DOHH2 (cell line): ENCODE measurements at regions not wholly inside any gene's neighbourhood (a gene's known extent, or its start where the extent isn't known, plus 50 kb on each side); places are given as distances from the start of the nearest gene placed in this dataset.
"Not testable (repeated sequence)": the region's sequence is repeated elsewhere in the genome, so short reads cannot be mapped to it uniquely, and the experiment has no call there.

Experiments used
- H3F3A ChIP-seq: fragments of 200-600 bp; sonication (generic), shearing (Covaris generic); 2 replicates; pipeline ENCODE4 v1.6.0; 2016; ENCODE audit warnings: antibody characterized with exemption, mild to moderate bottlenecking; ENCODE audit not compliant: control insufficient read depth, insufficient read depth
- H3K27ac ChIP-seq: fragments of 200-600 bp; sonication (generic); 2 replicates; pipeline ENCODE4 v1.5.1; 2014; ENCODE audit warnings: low read depth, mild to moderate bottlenecking, low read length, moderate library complexity
- H3K27me3 ChIP-seq: fragments of 200-600 bp; sonication (generic); 2 replicates; pipeline ENCODE4 v1.6.1; 2014; ENCODE audit warnings: mild to moderate bottlenecking, low read length, mixed read lengths; ENCODE audit not compliant: control insufficient read depth
- H3K36me3 ChIP-seq: fragments of 200-600 bp; sonication (generic); 2 replicates; pipeline ENCODE4 v1.6.1; 2014; ENCODE audit warnings: mild to moderate bottlenecking, low read length, moderate library complexity, mixed read lengths; ENCODE audit not compliant: control insufficient read depth
- H3K4me1 ChIP-seq: fragments of 200-600 bp; sonication (generic); 2 replicates; pipeline ENCODE4 v1.6.1; 2014; ENCODE audit warnings: mild to moderate bottlenecking, low read length, mixed read lengths; ENCODE audit not compliant: control insufficient read depth
- H3K4me2 ChIP-seq: fragments of 200-600 bp; sonication (generic); 2 replicates; pipeline ENCODE4 v1.6.0; 2014; ENCODE audit warnings: mild to moderate bottlenecking, low read length, moderate library complexity
- H3K4me3 ChIP-seq: fragments of 200-600 bp; sonication (generic); 2 replicates; pipeline ENCODE4 v1.5.1; 2014; ENCODE audit warnings: mild to moderate bottlenecking, low read length, mixed read lengths
- H3K79me2 ChIP-seq: fragments of 200-600 bp; sonication (generic); 2 replicates; pipeline ENCODE4 v1.6.1; 2014; ENCODE audit warnings: mild to moderate bottlenecking, low read length, mixed read lengths; ENCODE audit not compliant: control insufficient read depth
- H3K9me2 ChIP-seq: fragments of 200-600 bp; sonication (generic); replicated peaks from 2 replicates; pipeline ENCODE4 v1.6.1; 2014; ENCODE audit warnings: mild to moderate bottlenecking, low read length, mixed read lengths; ENCODE audit not compliant: control insufficient read depth
- H3K9me3 ChIP-seq: fragments of 200-600 bp; sonication (generic); 2 replicates; pipeline ENCODE4 v1.6.1; 2014; ENCODE audit warnings: antibody characterized with exemption, low read length, mixed read lengths; ENCODE audit not compliant: control insufficient read depth, insufficient read depth
- H4K20me1 ChIP-seq: fragments of 200-600 bp; sonication (generic); 2 replicates; pipeline ENCODE4 v1.6.0; 2014; ENCODE audit warnings: low read depth, mild to moderate bottlenecking, antibody characterized with exemption, low read length, moderate library complexity; ENCODE audit not compliant: control insufficient read depth, insufficient read depth
- EZH2phosphoT487 ChIP-seq: fragments of 200-600 bp; sonication (generic); IDR thresholded peaks from 2 replicates; pipeline ENCODE4 v1.6.1; 2017; ENCODE audit warnings: borderline replicate concordance, mild to moderate bottlenecking, antibody characterized with exemption, low read length, moderate library complexity, mixed read lengths
- TF ChIP-seq, protein P1 (sequence below): fragments of 200-600 bp; sonication (generic); IDR thresholded peaks from one replicate; pipeline ENCODE4 v1.5.1; 2014; ENCODE audit warnings: antibody characterized with exemption, mild to moderate bottlenecking, low read depth, low read length; ENCODE audit not compliant: poor library complexity, severe bottlenecking

DNA sequence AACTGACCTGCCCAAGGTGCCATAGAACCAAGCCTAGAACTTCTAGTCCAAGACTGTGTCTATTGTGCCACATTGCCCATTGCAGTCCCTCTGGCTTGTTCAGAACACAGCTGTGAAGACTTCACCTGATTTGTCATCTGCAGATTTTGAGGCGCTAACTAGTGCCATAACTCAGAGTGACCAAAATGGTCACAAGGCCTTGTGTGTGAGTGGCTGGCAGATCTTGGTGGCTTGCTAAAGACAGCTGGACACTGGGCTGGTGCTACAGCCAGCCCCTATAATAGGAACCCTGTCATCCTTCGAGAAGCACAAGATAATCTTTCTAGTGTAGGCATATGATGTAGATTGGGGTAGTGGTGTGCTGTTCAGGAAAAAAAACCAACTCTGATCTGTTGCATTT, 63.7 kb upstream of the IFNLR1 start:
- no peak overlapping the region for H3K27ac ChIP-seq

DNA sequence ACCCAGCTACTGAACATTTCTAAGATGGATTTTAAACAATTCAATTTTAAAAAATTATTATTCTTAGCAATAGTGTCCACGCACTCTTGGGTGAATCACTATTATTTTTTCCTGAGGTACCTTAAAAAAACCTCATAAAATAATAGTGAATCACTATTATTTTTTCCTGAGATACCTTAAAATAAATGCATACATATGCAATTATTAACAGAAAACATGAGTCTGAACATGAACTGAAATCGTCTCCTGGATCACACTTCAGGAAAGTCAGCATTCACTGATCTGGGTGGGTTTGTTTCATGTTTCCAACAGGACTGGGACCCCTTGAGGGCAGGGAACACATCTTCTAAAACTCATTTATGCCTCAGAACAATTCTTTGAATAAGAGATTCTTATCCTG, 63.1 kb upstream of the IFNLR1 start:
- H3K27ac ChIP-seq = no peak overlapping the region
- H3K9me2 ChIP-seq = no peaks in the 10 kb centered on the region
- no peaks in the 10 kb centered on the region for H3K36me3 ChIP-seq
- no peak overlapping the region for H3K4me2 ChIP-seq
- no peaks in the 10 kb centered on the region for H3K79me2 ChIP-seq
- TF ChIP-seq, protein P1, sequence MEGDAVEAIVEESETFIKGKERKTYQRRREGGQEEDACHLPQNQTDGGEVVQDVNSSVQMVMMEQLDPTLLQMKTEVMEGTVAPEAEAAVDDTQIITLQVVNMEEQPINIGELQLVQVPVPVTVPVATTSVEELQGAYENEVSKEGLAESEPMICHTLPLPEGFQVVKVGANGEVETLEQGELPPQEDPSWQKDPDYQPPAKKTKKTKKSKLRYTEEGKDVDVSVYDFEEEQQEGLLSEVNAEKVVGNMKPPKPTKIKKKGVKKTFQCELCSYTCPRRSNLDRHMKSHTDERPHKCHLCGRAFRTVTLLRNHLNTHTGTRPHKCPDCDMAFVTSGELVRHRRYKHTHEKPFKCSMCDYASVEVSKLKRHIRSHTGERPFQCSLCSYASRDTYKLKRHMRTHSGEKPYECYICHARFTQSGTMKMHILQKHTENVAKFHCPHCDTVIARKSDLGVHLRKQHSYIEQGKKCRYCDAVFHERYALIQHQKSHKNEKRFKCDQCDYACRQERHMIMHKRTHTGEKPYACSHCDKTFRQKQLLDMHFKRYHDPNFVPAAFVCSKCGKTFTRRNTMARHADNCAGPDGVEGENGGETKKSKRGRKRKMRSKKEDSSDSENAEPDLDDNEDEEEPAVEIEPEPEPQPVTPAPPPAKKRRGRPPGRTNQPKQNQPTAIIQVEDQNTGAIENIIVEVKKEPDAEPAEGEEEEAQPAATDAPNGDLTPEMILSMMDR = no peak
- no peak for TF ChIP-seq EZH2phosphoT487
- H3K27me3 ChIP-seq = no peaks in the 10 kb centered on the region
- H3K4me1 ChIP-seq = peaks cover 5% of the 10 kb centered on the region; the same call in 1 of the 2 replicates
- no peaks in the 10 kb centered on the region for H3K9me3 ChIP-seq
- H4K20me1 ChIP-seq = no peaks in the 10 kb centered on the region
- no peak overlapping the region for H3K4me3 ChIP-seq
- no peaks in the 10 kb centered on the region for H3F3A ChIP-seq

More for the DNA sequence above, 63.7 kb upstream of the IFNLR1 start:
- no peaks in the 10 kb centered on the region for H3K79me2 ChIP-seq
- TF ChIP-seq, protein P1 = no peak
- TF ChIP-seq EZH2phosphoT487 = no peak
- no peaks in the 10 kb centered on the region for H3F3A ChIP-seq
- no peaks in the 10 kb centered on the region for H3K9me2 ChIP-seq
- no peak overlapping the region for H3K4me3 ChIP-seq
- no peaks in the 10 kb centered on the region for H3K27me3 ChIP-seq
- H3K4me1 ChIP-seq = peaks cover 5% of the 10 kb centered on the region; the same call in 1 of the 2 replicates
- no peaks in the 10 kb centered on the region for H4K20me1 ChIP-seq
- H3K36me3 ChIP-seq = no peaks in the 10 kb centered on the region
- no peaks in the 10 kb centered on the region for H3K9me3 ChIP-seq
- H3K4me2 ChIP-seq = no peak overlapping the region

- Histone ChIP-seq H3K36me3 (no peaks in the 10 kb centered on the region), H3F3A (no peaks in the 10 kb centered on the region), H3K27me3 (no peaks in the 10 kb centered on the region), H3K9me3 (no peaks in the 10 kb centered on the region), H3K79me2 (no peaks in the 10 kb centered on the region), H3K4me1 (peaks cover 5% of the 10 kb centered on the region; the same call in 1 of the 2 replicates), H4K20me1 (no peaks in the 10 kb centered on the region), H3K4me3 (no peak overlapping the region), H3K4me2 (no peak overlapping the region), H3K9me2 (no peaks in the 10 kb centered on the region), H3K27ac (no peak overlapping the region)
- no peak for TF ChIP-seq EZH2phosphoT487
- TF ChIP-seq, protein P1 = no peak
These were observed 61.8 kb upstream of the IFNLR1 start for GRCh38 chr1:24248859-24249258.

GRCh38 chr1:24247337-24247736, 60.2 kb upstream of the IFNLR1 start:
- not testable (repeated sequence) for H3K9me2 ChIP-seq, H3K27me3 ChIP-seq, H3K4me1 ChIP-seq, H3K4me3 ChIP-seq, H3K9me3 ChIP-seq, H3K27ac ChIP-seq, H3K79me2 ChIP-seq, H4K20me1 ChIP-seq, H3F3A ChIP-seq, H3K4me2 ChIP-seq, H3K36me3 ChIP-seq
